GM19397 (cell line): ENCODE measurements at regions not wholly inside any gene's neighbourhood (a gene's known extent, or its start where the extent isn't known, plus 50 kb on each side); places are given as distances from the start of the nearest gene placed in this dataset.

Source experiments
- ATAC-seq: cut with Tn5 transposase; IDR thresholded peaks from one replicate; pipeline ENCODE4 v1.9.1; 2021; ENCODE audit warnings: mild to moderate bottlenecking, moderate library complexity; ENCODE audit not compliant: unreplicated experiment

DNA sequence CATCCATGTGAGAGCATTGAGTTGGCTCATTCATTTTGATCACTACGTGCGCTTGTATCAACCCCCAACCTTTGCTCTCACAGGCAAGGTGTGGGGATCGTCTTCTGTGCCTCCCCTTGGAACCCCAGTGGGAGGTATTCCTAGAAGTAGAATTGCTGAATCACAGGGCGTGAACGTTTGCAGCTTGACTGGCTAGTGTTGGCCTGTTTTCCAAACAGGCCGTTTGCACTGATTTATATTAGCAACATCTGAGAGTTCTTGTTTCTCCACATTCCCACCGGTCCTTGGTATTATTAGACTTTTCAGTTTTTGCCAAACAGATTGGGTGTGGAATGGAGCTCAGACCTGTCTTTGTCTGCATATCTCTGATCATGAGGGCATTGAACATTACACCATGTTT, 288.6 kb upstream of the PWP1 start:
- no peak for ATAC-seq

GRCh38 chr12:107397890-107398500, 287.6 kb upstream of the PWP1 start:
- ATAC-seq, result no peak

DNA sequence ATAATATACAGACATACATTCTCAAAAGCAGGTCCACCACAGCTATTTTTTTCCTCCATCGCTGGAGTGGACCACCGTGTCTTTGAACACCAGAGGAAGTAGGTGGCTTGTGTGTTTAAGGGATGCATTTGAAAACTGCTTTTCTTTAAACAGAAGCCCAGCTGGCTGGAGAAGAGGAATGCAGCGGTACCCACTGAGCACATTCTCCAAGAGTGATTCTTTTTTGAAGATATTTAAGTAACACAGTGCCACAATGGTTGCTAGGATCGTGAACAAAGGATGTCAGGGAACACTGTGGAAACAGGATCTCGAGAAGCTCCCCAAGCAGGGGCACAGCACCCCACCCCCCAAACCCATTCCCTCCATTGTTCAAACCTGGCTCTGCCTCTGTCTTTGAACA, 286.6 kb upstream of the PWP1 start:
- ATAC-seq, result no peak

GRCh38 chr12:107400686-107401447, 284.7 kb upstream of the PWP1 start:
- ATAC-seq, result no peak

- ATAC-seq, result no peak
These were observed 283.3 kb upstream of the PWP1 start for GRCh38 chr12:107402041-107403022.

DNA sequence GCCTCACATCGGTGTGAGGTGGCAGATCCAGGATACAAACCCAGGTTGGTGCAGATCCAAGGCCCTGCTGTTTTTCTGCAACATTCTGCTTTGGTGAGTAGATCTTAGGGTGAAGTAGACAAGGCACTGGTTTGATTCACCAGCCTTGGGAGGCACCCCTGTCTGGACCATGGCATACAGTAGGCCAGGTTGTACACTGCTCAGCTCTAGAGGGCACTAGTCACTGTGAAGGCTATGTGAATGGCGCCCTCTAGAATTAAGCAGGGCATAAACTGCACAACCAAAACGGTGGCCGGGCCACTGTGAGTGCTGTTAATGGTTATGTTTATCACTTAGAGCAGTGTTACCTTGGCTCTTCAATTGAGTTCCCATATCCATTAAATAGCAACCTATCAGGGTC, 280.6 kb upstream of the PWP1 start:
- ATAC-seq, result no peak

DNA sequence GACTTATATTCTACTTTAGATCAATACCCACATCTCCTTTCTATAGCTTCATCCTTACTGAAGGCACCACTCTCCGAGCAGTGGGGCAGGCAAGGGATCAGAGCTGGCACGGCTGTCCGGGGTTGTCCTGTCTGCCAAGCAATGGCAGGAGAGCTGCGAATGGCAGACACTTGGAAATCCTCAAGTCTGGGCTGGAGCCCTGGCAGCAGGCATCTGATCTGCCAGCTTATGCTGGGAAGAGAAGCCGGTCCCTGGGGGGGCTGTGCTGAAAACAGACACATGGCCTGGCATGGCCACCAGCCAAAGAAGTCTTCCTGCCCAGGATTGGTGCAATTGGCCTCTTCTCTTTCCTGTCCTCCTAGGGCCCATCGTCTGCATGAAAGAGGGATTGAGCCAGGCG, 280.2 kb upstream of the PWP1 start:
- no peak for ATAC-seq

- no peak for ATAC-seq
These were observed 278.7 kb upstream of the PWP1 start for GRCh38 chr12:107406932-107407331.

- no peak for ATAC-seq
These were observed 273.6 kb upstream of the PWP1 start for GRCh38 chr12:107411792-107412535.

GRCh38 chr12:107415071-107415470, 270.5 kb upstream of the PWP1 start:
- no peak for ATAC-seq

- no peak for ATAC-seq
These were observed 269.8 kb upstream of the PWP1 start for GRCh38 chr12:107415834-107416233.

GRCh38 chr12:107417004-107417403, 268.6 kb upstream of the PWP1 start:
- ATAC-seq, result no peak

- no peak for ATAC-seq
These were observed 266.6 kb upstream of the PWP1 start for GRCh38 chr12:107418981-107419380.

DNA sequence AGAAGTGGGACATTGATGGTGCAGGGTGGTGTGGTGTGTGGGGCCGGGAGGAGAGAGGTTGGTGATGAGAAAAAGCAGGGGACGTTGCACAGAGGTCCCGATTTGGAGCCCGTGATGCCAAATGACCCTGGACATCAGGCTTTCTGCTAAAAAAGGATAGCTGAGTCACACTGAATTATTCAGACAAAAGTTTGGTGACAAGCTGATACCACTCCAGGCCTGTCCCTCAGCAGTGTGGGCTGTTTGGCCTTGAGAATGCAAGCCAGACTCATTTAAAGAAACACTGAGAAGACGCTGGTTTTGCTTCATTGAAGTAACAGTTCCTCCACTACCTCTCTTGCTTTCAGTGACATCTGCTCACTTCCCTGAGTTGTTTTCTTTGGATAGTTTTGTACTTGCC, 262.1 kb upstream of the PWP1 start:
- no peak for ATAC-seq

DNA sequence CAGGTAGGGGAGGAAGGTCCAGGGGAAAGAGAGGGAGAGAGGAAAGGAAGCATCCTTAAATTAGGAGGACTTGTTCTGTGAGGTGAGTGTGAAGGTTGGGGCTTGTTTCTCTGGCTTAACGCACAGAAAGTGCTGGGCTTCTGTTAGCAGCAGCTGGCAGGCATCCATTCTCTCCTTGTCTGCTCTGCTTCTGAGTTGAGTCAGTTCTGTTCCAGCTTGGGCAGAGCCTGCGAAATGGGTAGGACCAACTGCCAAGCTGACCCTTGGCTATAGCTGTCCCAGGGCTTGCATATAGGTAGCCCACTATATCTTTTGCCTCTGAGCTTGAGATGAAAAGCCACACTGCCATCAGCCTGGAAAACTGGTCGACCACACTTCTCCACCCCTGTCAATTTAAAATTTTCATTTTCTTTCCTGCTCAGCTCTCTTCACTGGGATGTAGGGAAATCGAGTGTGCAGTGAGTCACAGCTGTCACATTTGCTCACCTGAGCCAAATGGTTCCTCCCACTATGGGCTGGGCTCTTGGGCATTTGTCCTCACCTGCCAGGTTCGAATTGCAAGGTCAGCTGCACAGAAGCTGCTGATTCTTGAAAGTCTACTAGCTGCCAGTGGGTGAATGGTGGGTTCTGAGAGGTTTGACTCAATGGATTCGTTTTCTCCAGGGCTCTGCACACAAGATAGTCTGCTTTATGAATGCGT, 256.4 kb upstream of the PWP1 start:
- no peak for ATAC-seq

DNA sequence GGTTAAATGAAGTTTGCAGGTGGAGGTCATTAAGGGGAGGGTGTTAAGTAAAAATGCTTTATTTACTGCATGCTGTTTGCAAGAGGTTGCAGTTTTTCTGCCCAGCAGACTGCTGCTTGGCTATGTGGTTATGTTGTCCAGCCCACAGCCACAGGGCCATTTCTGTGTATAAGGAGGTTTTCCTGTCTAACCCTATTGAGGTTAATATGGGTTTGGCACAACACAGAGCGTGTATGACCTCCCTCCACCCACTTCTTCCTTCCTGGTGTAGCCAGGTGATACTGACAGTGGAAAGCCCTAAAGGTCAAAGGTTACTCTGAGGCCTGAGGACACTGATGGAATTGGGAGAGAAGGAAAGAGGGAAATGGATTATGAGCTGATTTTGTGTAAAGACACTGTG, 253.7 kb upstream of the PWP1 start:
- ATAC-seq, result no peak

- no peak for ATAC-seq
These were observed 250.5 kb upstream of the PWP1 start for GRCh38 chr12:107435072-107435471.

DNA sequence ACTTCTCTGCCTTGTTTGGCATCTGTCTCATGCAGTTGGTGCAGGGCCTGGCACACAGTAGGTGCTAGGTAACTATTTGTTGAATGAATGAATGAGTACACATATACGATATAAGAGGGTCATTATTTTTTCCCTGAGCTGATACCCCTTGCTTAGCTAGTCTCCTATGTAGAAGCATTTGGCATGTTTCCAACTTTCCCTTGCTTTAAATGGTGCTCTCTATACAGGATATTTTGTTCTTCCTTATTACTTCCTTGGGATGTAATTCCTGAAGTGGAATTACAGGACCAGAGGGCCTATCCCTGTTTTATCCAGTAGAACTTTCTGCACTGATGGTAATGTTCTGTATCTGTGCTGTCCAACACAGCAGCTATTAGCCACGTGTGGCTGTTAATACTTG, 250.1 kb upstream of the PWP1 start:
- no peak for ATAC-seq

GRCh38 chr12:107436376-107436775, 249.2 kb upstream of the PWP1 start:
- no peak for ATAC-seq

- no peak for ATAC-seq
These were observed 248.8 kb upstream of the PWP1 start for GRCh38 chr12:107436836-107437235.
